GM12865 (cell line): ENCODE measurements at regions not wholly inside any gene's neighbourhood (a gene's known extent, or its start where the extent isn't known, plus 50 kb on each side); places are given as distances from the start of the nearest gene placed in this dataset.

Experiments used
- DNase-seq: peaks from one replicate; pipeline ENCODE4 v3.0.0; 2010; ENCODE audit warnings: low read depth
- H3K4me3 ChIP-seq: 2 replicates; pipeline ENCODE4 v1.5.1; 2011; ENCODE audit warnings: mild to moderate bottlenecking, low read depth, low read length, control low read depth
- CTCF ChIP-seq: IDR thresholded peaks from 2 replicates; pipeline ENCODE4 v1.5.1; 2011; ENCODE audit warnings: low read length, control low read depth, low read depth, inconsistent platforms; ENCODE audit not compliant: insufficient read depth; ENCODE audit errors: missing control alignments

- TF ChIP-seq CTCF = no peak
- H3K4me3 ChIP-seq = no peak overlapping the region
- no peak for DNase-seq
Observed at GRCh38 chr11:106480581-106481190, 403.2 kb downstream of the AASDHPPT start.

- DNase-seq = no peak
- H3K4me3 ChIP-seq = no peak overlapping the region
- no peak for TF ChIP-seq CTCF
Observed at GRCh38 chr11:106482917-106483785, 405.7 kb downstream of the AASDHPPT start.

- H3K4me3 ChIP-seq = no peak overlapping the region
- DNase-seq = no peak
- TF ChIP-seq CTCF = no peak
Observed at GRCh38 chr11:106491751-106492150, 414.3 kb downstream of the AASDHPPT start.

GRCh38 chr11:106493751-106494150, 416.3 kb downstream of the AASDHPPT start:
- no peak for TF ChIP-seq CTCF
- no peak overlapping the region for H3K4me3 ChIP-seq
- no peak for DNase-seq

- no peak for DNase-seq
- H3K4me3 ChIP-seq = no peak overlapping the region
- no peak for TF ChIP-seq CTCF
Observed at GRCh38 chr11:106495046-106495445, 417.6 kb downstream of the AASDHPPT start.

- H3K4me3 ChIP-seq = no peak overlapping the region
- DNase-seq = no peak
- no peak for TF ChIP-seq CTCF
Observed at GRCh38 chr11:106496677-106497076, 419.2 kb downstream of the AASDHPPT start.
